ENCODE measurements at regions not wholly inside any gene's neighbourhood (a gene's known extent, or its start where the extent isn't known, plus 50 kb on each side); places are given as distances from the start of the nearest gene placed in this dataset.

GRCh38 chr4:186910385-186910784, 186.7 kb upstream of the FAT1 start:
- Histone ChIP-seq H2BK20ac (ENCODE audit: low read length) (no peak overlapping the region), H2BK5ac (ENCODE audit: low read depth, low read length) (no peak overlapping the region), H3K27me3 (replicated peaks in 1 of 4; ENCODE audit: control insufficient read depth in 3 of 4, extremely low read depth in 1 of 4, insufficient read depth in 3 of 4, low read length in 3 of 4) (no peaks in the 10 kb centered on the region), H3K79me1 (ENCODE audit: low read depth, low read length) (no peaks in the 10 kb centered on the region), H3K27ac (ENCODE audit: low read depth, low read length) (no peak overlapping the region), H3K4me3 (ENCODE audit: extremely low read depth in 1 of 4, insufficient read depth in 2 of 4, low read depth in 3 of 4, low read length in 4 of 4) (no peak overlapping the region), H4K8ac (ENCODE audit: extremely low read depth, insufficient read depth, low read length) (no peak overlapping the region), H3K56ac (replicated peaks; ENCODE audit: insufficient read length, low read depth, low read length) (no peak overlapping the region), H4K5ac (ENCODE audit: insufficient read length, low read depth, low read length) (no peak overlapping the region), H2AFZ (ENCODE audit: low read length) (no peak overlapping the region), H3K4me1 (replicated peaks in 1 of 4; ENCODE audit: control insufficient read depth in 3 of 4, insufficient read depth in 4 of 4, low read length in 3 of 4) (peaks cover 0 to 5% (median 0%) of the 10 kb centered on the region in 4 experiments; a peak in 2 of 7 replicates), H3K23me2 (ENCODE audit: low read depth, low read length) (no peaks in the 10 kb centered on the region), H4K20me1 (replicated peaks in 1 of 2; ENCODE audit: control insufficient read depth in 1 of 2, insufficient read depth in 2 of 2, low read length in 2 of 2) (no peaks in the 10 kb centered on the region), H2BK120ac (replicated peaks; ENCODE audit: low read depth, low read length) (no peak overlapping the region), H3K9me3 (ENCODE audit: insufficient read depth in 2 of 2, low read depth in 1 of 2, low read length in 1 of 2) (no peaks in the 10 kb centered on the region), H2AK5ac (ENCODE audit: low read depth, low read length) (no peak overlapping the region), H3K14ac (ENCODE audit: insufficient read length) (no peak overlapping the region), H3K9ac (replicated peaks in 1 of 4; ENCODE audit: extremely low read depth in 1 of 4, low read depth in 3 of 4, low read length in 3 of 4) (no peak overlapping the region), H2BK12ac (ENCODE audit: low read depth, low read length) (no peak overlapping the region), H3K36me3 (ENCODE audit: control insufficient read depth in 2 of 4, insufficient read depth in 4 of 4, low read length in 3 of 4) (no peaks in the 10 kb centered on the region), H3K4ac (replicated peaks; ENCODE audit: insufficient read length, low read depth, low read length) (no peak overlapping the region), H3K79me2 (ENCODE audit: control insufficient read depth in 1 of 2, insufficient read depth in 2 of 2, low read length in 2 of 2) (no peaks in the 10 kb centered on the region), H3K23ac (ENCODE audit: insufficient read length) (no peak overlapping the region), H2BK15ac (ENCODE audit: low read length) (no peak overlapping the region), H4K91ac (replicated peaks; ENCODE audit: insufficient read length, low read length) (no peak overlapping the region), H3K18ac (ENCODE audit: extremely low read depth, low read length) (no peak overlapping the region), H3K4me2 (ENCODE audit: insufficient read depth in 1 of 2, low read depth in 2 of 2, low read length in 2 of 2) (no peak overlapping the region)
- DNase-seq (ENCODE audit: low read depth in 1 of 2, low spot score in 2 of 2): no peak
- no peak for FAIRE-seq
- ChIA-PET POLR2A (ENCODE audit: partially characterized antibody) (no interaction called here), CTCF (ENCODE audit: partially characterized antibody) (interaction anchor here (1.1 kb wide), 1 partner anchor 34 kb away, joined by 3 read pairs; no protein-coding TSS in a partner anchor)
- no peak for TF ChIP-seq JUN (IDR thresholded peaks at IDR 0.05; ENCODE audit: low read depth, low read length)
- no peak for TF ChIP-seq NRF1 (IDR thresholded peaks at IDR 0.05; ENCODE audit: low read depth, low read length)
- TF ChIP-seq ATF2 (IDR thresholded peaks at IDR 0.05; ENCODE audit: low read length): no peak
- no peak for TF ChIP-seq SRF (IDR thresholded peaks at IDR 0.05; ENCODE audit: low read depth, low read length)
- no peak for TF ChIP-seq SP4 (IDR thresholded peaks at IDR 0.05; ENCODE audit: low read length)
- TF ChIP-seq CBX5 (IDR thresholded peaks at IDR 0.05; ENCODE audit: low read depth, low read length): no peak
- TF ChIP-seq TCF12 (IDR thresholded peaks at IDR 0.05; ENCODE audit: low read depth, low read length): no peak
- TF ChIP-seq SIN3A (conservative IDR thresholded peaks at IDR 0.05 in 1 of 2, IDR thresholded peaks at IDR 0.05 in 1 of 2; ENCODE audit: low read depth in 1 of 2, low read length in 2 of 2): no peak
- TF ChIP-seq CBX8 (IDR thresholded peaks at IDR 0.05; ENCODE audit: borderline replicate concordance, low read depth, low read length): no peak
- no peak for TF ChIP-seq BCL11A (IDR thresholded peaks at IDR 0.05; ENCODE audit: low read depth in 2 of 2, low read length in 2 of 2)
- no peak for TF ChIP-seq CTBP2 (IDR thresholded peaks at IDR 0.05; ENCODE audit: borderline replicate concordance, insufficient read depth, insufficient read length, low read length)
- WGBS, 2 experiments (ENCODE audit: extremely low coverage in 1 of 2, insufficient coverage in 1 of 2, insufficient read length in 1 of 2, insufficient replicate concordance in 2 of 2, low coverage in 1 of 2, low lambda C conversion rate in 2 of 2, missing lambda C conversion rate in 1 of 2): 100% methylated on average over 1 of the region's 1 CpG; no CpG with 5 or more reads in 1 of the 2 experiments

Data from H1 (cell line).